SIG-M5 treated with dmso at 0.1 percent for 504 hours (cell line): ENCODE measurements at regions not wholly inside any gene's neighbourhood (a gene's known extent, or its start where the extent isn't known, plus 50 kb on each side); places are given as distances from the start of the nearest gene placed in this dataset.
"Not testable (repeated sequence)": the region's sequence is repeated elsewhere in the genome, so short reads cannot be mapped to it uniquely, and the experiment has no call there.

Source experiments
- DNase-seq: peaks from one replicate; lab custom pipeline; 2025; ENCODE audit not compliant: unreplicated experiment; lab: John Stamatoyannopoulos, UW

GRCh38 chr13:44848920-44849676 is 140.2 kb downstream of the NUFIP1 start:
- no peak for DNase-seq

GRCh38 chr13:44845281-44846058 is 143.8 kb downstream of the NUFIP1 start:
- not testable (repeated sequence) for DNase-seq

GRCh38 chr13:44844786-44845185 is 144.5 kb downstream of the NUFIP1 start:
- DNase-seq: no peak

GRCh38 chr13:44843403-44843802 is 145.9 kb downstream of the NUFIP1 start:
- DNase-seq: peak; percentile 60

GRCh38 chr13:44842158-44842557 is 147.1 kb downstream of the NUFIP1 start:
- DNase-seq: peak; percentile 33

GRCh38 chr13:44840131-44840530 is 149.1 kb downstream of the NUFIP1 start:
- no peak for DNase-seq

- DNase-seq: no peak
Measured at GRCh38 chr13:44837250-44837649, 152.0 kb downstream of the NUFIP1 start.

- no peak for DNase-seq
Measured at GRCh38 chr13:44834404-44834803, 154.9 kb downstream of the NUFIP1 start.

- DNase-seq: no peak
Measured at GRCh38 chr13:44833626-44834025, 155.6 kb downstream of the NUFIP1 start.

- no peak for DNase-seq
Measured at GRCh38 chr13:44833139-44833538, 156.1 kb downstream of the NUFIP1 start.

- DNase-seq: no peak
Measured at GRCh38 chr13:44826591-44827350, 162.5 kb downstream of the NUFIP1 start.

GRCh38 chr13:44825953-44826352 is 163.3 kb downstream of the NUFIP1 start:
- DNase-seq: no peak

- DNase-seq: not testable (repeated sequence)
Measured at GRCh38 chr13:44823555-44823954, 165.7 kb downstream of the NUFIP1 start.

- no peak for DNase-seq
Measured at GRCh38 chr13:44822291-44822690, 167.0 kb downstream of the NUFIP1 start.

GRCh38 chr13:44819772-44820171 is 169.5 kb downstream of the NUFIP1 start:
- no peak for DNase-seq

- DNase-seq: no peak
Measured at GRCh38 chr13:44819245-44819644, 170.0 kb downstream of the NUFIP1 start.

- peak; percentile 46 for DNase-seq
Measured at GRCh38 chr13:44818428-44818827, 170.8 kb downstream of the NUFIP1 start.

GRCh38 chr13:44818016-44818415 is 171.3 kb downstream of the NUFIP1 start:
- no peak for DNase-seq

GRCh38 chr13:44817131-44817671 is 172.1 kb downstream of the NUFIP1 start:
- DNase-seq: no peak

GRCh38 chr13:44816701-44817100 is 172.6 kb downstream of the NUFIP1 start:
- DNase-seq: no peak

- DNase-seq: peak; percentile 29
Measured at GRCh38 chr13:44815623-44816022, 173.6 kb downstream of the NUFIP1 start.
